ENCODE measurements at regions not wholly inside any gene's neighbourhood (a gene's known extent, or its start where the extent isn't known, plus 50 kb on each side); places are given as distances from the start of the nearest gene placed in this dataset.
"Not testable (repeated sequence)": the region's sequence is repeated elsewhere in the genome, so short reads cannot be mapped to it uniquely, and the experiment has no call there.

GRCh38 chr12:131543040-131543439, 167.8 kb upstream of the SFSWAP start:
- no peak for DNase-seq (ENCODE audit: low read depth)

GRCh38 chr12:131547555-131547954, 163.3 kb upstream of the SFSWAP start:
- DNase-seq (ENCODE audit: low read depth): no peak

GRCh38 chr12:131550121-131550520, 160.8 kb upstream of the SFSWAP start:
- no peak for DNase-seq (ENCODE audit: low read depth)

DNA sequence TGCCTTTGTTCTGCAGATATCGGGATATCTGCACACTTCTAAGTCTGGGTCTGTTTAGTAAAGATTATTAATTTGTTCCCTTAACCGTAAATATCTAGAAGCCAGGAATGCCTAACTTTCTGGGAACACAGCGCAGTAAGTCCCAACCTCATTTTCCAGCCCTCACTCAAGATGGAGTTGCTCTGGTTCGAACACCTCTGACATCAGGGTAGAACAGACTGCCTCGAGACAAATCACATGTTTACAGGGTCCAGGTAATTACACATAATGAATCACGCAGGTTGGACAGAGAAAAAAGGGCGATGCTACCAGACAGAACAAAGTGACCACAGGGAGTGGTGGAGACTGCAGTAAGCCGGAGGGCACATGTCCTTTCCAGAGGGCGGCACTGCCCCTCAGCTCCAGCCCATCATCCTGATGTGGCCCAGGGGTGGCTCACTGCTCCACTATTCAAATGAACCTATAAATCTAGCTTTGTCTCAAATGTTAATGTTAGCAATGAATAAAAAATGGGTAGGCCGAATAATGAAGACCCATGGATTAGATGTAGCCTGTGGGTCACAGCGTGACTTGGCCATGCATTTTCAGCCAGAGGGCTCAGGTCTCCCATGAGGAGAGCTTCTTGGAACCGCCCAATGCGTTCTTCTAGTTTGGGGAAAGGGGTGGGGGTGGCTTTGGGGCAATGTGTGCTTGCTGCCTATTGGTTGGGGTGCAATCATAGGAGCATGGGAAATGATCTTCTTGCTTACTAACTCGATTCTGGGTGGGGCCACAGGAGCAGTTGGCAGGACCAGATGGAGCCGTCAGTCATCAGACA, 159.0 kb upstream of the SFSWAP start:
- no peak for DNase-seq (ENCODE audit: low read depth)

- no peak for DNase-seq (ENCODE audit: low read depth)
Measured at GRCh38 chr12:131552492-131552863, 158.4 kb upstream of the SFSWAP start.

DNA sequence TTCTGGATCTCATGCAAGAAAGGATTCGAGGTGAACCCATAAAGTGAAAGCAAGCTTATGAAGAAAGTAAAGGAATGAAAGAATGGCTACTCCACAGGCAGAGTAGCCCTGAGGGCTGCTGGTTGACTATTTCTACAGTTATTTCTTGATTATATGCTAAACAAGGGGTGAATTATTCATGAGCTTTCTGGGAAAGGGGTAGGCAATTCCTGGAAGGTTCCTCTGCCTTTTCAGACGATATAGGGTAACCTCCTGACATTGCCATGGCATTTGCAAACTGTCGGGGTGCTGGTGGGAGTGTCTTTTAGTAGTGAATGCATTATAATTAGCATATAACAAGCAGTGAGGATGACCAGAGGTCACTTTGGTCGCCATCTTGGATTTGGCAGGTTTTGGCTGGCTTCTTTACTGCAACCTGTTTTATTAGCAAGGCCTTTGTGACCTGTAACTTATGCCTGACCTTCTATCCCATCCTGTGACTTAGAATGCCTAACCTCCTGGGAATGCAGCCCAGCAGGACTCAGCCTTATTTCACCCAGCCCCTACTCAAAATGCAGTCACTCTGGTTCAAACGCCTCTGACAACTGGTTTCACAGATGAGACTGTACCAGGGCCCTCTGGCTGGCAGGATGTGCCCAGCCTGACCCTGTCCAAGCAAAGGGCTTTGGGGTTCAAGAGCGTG, 157.7 kb upstream of the SFSWAP start:
- DNase-seq (ENCODE audit: low read depth): no peak

DNA sequence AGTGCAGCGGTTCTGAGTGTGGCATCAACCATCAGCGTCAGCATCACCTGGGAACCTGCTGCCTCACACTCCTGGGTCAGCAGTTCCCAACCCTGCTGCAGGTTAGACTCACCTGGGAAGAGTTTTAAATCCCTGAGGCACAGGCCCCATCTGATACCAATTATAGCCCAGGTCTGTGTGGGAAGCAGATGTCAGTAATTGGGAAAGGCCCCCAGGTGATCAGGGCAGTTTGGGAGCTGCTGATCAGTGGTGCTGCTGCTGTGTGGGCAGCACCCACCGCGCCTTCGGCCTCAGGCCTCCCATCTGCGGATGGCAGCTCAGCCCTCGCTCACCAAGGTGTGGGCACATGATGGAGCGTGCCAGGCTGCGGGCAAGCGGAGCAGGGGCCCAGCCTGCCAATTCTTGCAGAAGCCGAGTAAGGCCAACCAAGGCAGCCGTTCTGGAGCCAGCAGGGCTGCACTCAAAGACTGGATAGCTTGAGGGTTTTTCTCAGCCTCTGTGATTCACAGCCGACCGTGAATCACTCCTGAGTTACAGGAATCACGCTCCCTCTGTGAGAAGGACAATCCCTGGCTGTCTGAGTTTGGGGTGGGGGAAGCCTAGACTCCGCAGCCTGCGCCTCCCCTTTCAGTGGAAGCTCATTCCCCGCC, 155.6 kb upstream of the SFSWAP start:
- no peak for DNase-seq (ENCODE audit: low read depth)

DNA sequence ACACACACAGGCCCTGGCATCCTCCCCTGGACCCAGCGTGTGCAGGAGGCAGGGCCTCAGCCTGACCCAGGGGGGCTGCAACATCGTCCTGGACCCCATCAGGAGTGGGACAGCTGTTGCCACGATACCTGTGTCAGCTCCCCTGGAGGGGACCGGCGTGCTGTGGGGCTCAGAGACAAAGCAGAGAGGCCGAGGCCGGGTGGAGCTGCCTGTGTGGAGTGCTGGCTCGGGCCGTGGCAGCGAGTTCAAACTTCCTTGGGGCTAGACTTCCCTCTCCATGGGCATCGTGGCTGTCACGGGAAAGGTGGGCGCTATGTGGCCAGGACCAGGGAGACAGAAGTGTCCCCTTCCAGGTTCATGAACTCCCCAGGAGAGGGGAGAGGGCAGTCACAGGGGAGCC, 155.0 kb upstream of the SFSWAP start:
- DNase-seq (ENCODE audit: low read depth): no peak

GRCh38 chr12:131557078-131557709, 153.7 kb upstream of the SFSWAP start:
- no peak for DNase-seq (ENCODE audit: low read depth)

DNA sequence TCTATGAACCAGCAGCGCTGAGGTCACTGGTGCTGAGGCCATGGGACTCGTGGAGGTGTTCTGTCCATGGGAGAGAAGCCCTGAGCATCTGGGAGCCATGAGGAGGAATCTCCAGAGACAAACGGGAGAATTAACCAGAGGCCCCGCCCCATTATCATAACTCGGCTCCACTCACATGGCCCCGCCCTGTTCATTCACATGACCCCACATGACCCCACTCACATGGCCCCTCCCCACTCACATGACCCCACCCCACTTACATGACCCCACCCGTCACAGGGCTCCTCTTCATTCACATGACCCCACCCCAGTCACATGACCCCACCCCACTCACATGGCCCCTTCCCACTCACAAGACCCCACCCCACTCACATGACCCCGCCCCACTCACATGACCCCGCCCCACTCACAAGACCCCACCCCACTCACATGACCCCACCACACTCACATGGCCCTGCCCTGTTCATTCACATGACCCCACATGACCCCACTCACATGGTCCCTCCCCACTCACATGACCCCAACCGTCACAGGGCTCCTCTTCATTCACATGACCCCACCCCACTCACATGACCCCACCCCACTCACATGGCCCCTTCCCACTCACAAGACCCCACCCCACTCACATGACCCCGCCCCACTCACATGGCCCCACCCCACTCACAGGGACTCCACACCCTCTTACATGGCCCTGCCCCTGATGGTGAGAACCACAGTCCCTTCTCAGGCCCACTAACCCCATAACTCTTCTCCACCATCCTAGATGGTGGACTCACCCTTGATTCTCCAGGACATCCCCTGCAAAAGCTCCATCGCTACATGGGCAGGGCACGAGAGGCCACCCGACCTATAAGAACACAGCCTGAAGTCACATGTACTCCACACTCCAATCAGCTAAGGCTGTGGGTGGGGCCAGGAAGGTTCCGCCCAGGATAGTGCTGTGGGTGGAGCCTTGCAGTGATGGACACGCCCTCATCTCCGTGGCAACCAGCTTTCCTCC, 151.1 kb upstream of the SFSWAP start:
- DNase-seq (ENCODE audit: low read depth): no peak

- DNase-seq (ENCODE audit: low read depth): no peak
Measured at GRCh38 chr12:131561051-131561450, 149.8 kb upstream of the SFSWAP start.

DNA sequence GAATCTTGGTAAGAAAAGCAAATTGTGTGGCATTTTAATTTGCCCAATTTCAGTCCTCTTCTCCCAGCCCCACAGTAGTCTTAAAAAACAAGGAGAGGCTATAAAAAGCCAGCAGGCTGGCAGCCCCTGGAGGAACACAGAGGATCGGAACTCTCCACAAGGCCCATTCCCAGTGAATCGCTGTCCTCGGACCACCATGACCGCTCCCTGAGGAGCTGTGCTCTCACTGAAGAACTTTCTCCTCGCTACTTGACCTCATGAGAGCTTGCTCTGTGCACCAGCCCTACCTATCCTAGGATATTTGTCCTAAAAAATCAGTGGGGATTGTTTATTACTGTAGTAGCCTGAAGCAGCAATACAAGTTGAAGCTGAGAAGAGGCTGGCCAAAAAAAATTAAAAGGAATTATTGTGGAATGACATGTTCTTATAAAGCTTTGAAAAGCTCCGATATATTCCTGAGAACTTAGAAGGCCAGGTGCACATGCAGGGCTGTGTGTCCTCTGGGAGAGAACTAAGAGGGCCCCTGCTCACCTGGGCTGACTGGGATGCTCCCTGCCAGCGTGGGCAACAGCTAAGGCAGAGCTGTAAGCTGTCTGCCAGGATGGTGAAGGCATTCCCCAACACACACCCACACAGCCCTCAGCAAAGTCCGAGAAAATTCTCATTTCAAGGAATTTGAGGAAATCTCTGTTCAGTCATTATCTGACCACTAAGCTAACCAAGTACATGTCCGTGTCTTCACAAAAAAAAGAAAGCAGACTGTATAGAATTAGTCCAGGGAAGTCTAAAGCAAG, 148.8 kb upstream of the SFSWAP start:
- DNase-seq (ENCODE audit: low read depth): no peak

DNA sequence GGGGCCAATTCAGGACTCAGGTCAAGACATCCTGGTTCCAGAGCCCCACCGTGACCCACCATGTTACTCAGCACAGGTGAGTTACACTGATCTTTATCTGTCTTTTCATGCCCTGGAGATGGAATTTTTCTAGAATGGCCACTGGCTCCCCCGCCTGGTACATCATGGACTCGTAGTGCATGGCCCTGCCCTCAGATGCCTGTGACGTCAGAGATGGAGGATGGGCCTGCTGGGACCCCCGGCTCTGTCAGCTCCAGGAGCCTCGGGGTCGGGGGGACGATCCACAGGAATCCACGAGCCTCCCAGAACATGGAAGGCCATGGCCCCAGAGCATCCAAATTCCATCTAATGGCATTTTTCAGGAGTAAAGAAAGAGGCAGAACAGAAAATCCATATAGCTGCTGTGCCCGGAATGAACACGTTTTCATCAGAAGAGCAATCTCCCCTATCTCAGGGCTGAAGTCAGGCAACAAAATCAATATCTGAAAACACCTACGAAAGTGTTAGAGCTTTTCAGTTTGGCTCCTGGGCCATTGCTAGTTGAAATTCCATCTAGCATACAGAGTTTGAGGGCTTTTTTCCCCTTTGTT, 146.7 kb upstream of the SFSWAP start:
- not testable (repeated sequence) for DNase-seq (ENCODE audit: low read depth)

GRCh38 chr12:131564845-131565244, 146.0 kb upstream of the SFSWAP start:
- DNase-seq (ENCODE audit: low read depth): no peak

GRCh38 chr12:131565267-131566015, 145.4 kb upstream of the SFSWAP start:
- DNase-seq (ENCODE audit: low read depth): no peak

DNA sequence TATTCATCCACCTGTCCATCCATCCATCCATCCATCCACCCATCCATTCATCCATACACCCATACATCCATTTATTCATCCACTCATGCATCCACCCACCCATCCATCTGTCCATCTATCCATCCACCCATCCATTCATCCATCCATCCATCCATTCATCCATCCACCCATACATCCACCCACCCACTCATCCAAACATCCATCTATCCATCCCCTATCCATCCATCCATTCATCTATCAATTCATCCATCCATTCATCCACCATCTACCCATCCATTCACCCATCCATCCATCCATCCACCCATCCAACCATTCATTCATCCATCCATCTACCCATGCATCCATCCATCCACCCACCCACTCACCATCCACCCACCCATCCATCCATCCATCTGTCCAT, 142.6 kb upstream of the SFSWAP start:
- DNase-seq (ENCODE audit: low read depth): no peak

DNA sequence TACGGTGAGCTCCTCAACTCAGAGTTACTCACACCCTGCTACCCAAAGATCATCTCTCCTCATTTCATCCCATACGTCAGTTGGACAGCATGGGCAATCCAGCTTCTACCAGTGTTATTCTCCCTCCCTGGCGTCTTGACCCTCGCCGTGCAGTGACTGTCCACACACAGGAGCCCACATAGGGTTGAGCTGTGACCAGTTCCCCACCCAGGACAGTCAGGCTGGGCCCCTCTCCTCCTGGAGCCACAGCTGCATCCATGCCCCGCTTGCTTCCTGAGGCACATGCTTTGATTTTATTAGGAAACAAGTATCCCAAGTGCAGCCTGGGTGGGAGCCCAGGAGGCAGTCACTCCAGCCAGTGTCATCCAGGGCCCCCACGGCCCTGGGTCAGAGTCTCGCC, 140.3 kb upstream of the SFSWAP start:
- DNase-seq (ENCODE audit: low read depth): no peak

- DNase-seq (ENCODE audit: low read depth): no peak
Measured at GRCh38 chr12:131571827-131572226, 139.1 kb upstream of the SFSWAP start.

GRCh38 chr12:131572626-131573025, 138.3 kb upstream of the SFSWAP start:
- no peak for DNase-seq (ENCODE audit: low read depth)
